ENCODE measurements at regions not wholly inside any gene's neighbourhood (a gene's known extent, or its start where the extent isn't known, plus 50 kb on each side); places are given as distances from the start of the nearest gene placed in this dataset.
"Not testable (repeated sequence)": the region's sequence is repeated elsewhere in the genome, so short reads cannot be mapped to it uniquely, and the experiment has no call there.

DNA sequence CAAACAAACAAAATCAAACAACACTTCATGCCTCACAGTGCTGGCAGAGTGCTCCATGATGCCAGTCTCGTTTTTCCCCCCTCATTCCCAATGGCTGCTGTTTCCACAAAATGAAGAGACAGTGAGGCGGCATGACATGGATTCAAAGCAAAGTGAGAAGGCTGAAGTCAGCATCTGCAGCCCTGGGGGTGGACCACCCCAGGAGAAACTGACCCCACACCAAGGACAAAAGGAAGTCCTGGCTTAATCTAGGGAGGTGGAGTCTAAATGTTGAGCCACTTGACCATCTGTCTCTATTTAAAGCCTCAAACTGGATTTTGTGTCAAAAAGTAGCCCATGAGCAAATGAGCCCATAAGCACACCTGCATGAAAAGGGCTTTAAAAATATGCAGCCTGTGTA lies 151.2 kb upstream of the RORA start:
- Mint-ChIP-seq H3K4me3 (no peak overlapping the region), H3K27ac (no peak overlapping the region), H3K9me3 (no peaks in the 10 kb centered on the region), H3K36me3 (ENCODE audit: insufficient read depth in 2 of 2) (no peaks in the 10 kb centered on the region), H3K27me3 (ENCODE audit: low read depth) (peaks cover 18% of the 10 kb centered on the region), H3K4me1 (ENCODE audit: low read depth) (no peaks in the 10 kb centered on the region)
- no peak for ATAC-seq (replicated peaks in 1 of 2)
- DNase-seq, result no peak

- no peaks in the 10 kb centered on the region for H3K9me3 Mint-ChIP-seq
- ATAC-seq (replicated peaks in 1 of 2), result no peak
- no peaks in the 10 kb centered on the region for H3K36me3 Mint-ChIP-seq (ENCODE audit: insufficient read depth in 2 of 2)
These were observed 149.9 kb upstream of the RORA start for GRCh38 chr15:61379005-61379404.

GRCh38 chr15:61376961-61377360 lies 147.9 kb upstream of the RORA start:
- Mint-ChIP-seq H3K9me3 (no peaks in the 10 kb centered on the region), H3K36me3 (ENCODE audit: insufficient read depth in 2 of 2) (no peaks in the 10 kb centered on the region), H3K27ac (no peak overlapping the region), H3K27me3 (ENCODE audit: low read depth) (peaks cover 32% of the 10 kb centered on the region), H3K4me1 (ENCODE audit: low read depth) (no peaks in the 10 kb centered on the region), H3K4me3 (no peak overlapping the region)
- no peak for ATAC-seq (replicated peaks in 1 of 2)
- DNase-seq, result no peak

More at GRCh38 chr15:61379005-61379404, 149.9 kb upstream of the RORA start:
- Mint-ChIP-seq H3K27ac (no peak overlapping the region), H3K4me3 (no peak overlapping the region), H3K27me3 (ENCODE audit: low read depth) (peaks cover 18% of the 10 kb centered on the region), H3K4me1 (ENCODE audit: low read depth) (no peaks in the 10 kb centered on the region)
- no peak for DNase-seq

- Mint-ChIP-seq H3K4me3 (no peak overlapping the region), H3K27ac (no peak overlapping the region), H3K9me3 (no peaks in the 10 kb centered on the region), H3K27me3 (ENCODE audit: low read depth) (peaks cover 32% of the 10 kb centered on the region), H3K36me3 (ENCODE audit: insufficient read depth in 2 of 2) (no peaks in the 10 kb centered on the region), H3K4me1 (ENCODE audit: low read depth) (no peaks in the 10 kb centered on the region)
- DNase-seq (no peak), ATAC-seq (replicated peaks in 1 of 2) (no peak)
These were observed 147.4 kb upstream of the RORA start for GRCh38 chr15:61376516-61376915.

DNA sequence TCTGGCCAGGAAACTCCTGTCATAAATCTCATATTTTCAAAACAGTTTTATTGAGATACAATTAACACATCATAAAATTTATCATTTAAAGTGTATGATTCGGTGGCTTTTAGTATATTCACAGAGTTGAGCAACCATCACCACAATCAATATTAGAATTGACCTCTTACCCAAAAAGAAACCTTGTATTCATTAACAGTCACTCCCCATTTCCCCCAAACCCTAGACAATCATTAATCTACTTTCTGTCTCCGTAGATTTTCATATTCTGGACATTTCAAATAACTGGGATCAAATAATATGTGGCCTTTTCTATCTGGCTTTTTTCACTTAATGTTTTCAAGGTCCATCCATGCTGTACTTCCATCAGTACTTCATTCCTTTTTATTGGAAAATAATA lies 145.7 kb upstream of the RORA start:
- H3K36me3 Mint-ChIP-seq (ENCODE audit: insufficient read depth in 2 of 2), result no peaks in the 10 kb centered on the region
- no peak for ATAC-seq (replicated peaks in 1 of 2)
- no peaks in the 10 kb centered on the region for H3K4me1 Mint-ChIP-seq (ENCODE audit: low read depth)

DNA sequence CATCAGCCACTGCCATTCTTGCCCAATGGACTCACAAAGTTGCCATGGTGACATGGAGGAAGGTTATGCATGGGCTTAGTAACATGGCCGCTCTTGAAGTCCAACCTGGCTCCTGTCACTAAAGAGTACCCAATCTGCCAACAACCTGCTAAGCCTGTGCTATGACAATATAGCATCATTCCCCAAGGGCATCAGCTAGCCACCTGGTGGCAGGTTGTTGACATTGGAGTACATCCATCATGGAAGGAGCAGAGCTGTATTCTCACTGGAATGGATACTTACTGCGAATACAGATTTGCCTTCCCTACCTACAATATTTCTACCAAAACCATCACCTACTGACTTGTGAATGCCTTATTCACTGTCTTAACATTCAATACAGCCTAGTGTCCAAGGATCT lies 138.9 kb upstream of the RORA start:
- Mint-ChIP-seq H3K4me1 (ENCODE audit: low read depth) (no peaks in the 10 kb centered on the region), H3K4me3 (no peak overlapping the region), H3K27me3 (ENCODE audit: low read depth) (peaks cover 28% of the 10 kb centered on the region), H3K27ac (no peak overlapping the region), H3K36me3 (ENCODE audit: insufficient read depth in 2 of 2) (no peaks in the 10 kb centered on the region), H3K9me3 (peaks cover 5 to 12% of the 10 kb centered on the region in 2 donors)
- no peak for ATAC-seq (replicated peaks in 1 of 2)
- DNase-seq, result no peak

More for the DNA sequence above, 145.7 kb upstream of the RORA start:
- no peak overlapping the region for H3K27ac Mint-ChIP-seq
- H3K27me3 Mint-ChIP-seq (ENCODE audit: low read depth), result peaks cover 41% of the 10 kb centered on the region
- no peak overlapping the region for H3K4me3 Mint-ChIP-seq
- peaks cover 0 to 3% of the 10 kb centered on the region in 2 donors for H3K9me3 Mint-ChIP-seq
- no peak for DNase-seq

DNA sequence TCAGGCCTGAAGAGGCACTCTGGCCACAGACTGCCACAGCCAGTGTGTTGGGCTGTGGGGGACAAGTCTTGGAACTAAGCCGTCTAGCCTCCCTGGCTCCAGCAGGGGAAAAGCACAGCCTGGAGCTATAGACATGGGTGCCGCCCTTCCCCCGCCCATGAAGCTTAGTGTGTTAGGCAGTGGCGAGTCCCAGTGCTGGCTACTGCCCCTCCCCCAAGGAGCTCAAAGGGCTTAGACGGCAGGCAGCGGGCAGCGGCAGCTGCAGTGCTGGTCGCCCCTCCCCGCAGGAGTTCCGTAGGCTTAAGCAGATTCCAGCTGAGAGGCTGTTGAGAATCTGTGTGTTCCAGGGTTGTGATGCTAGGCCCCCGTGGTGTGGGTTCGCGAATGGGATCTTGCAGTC lies 135.8 kb upstream of the RORA start:
- Mint-ChIP-seq H3K4me1 (ENCODE audit: low read depth) (no peaks in the 10 kb centered on the region), H3K27ac (no peak overlapping the region), H3K36me3 (ENCODE audit: insufficient read depth in 2 of 2) (peaks cover 0 to 2% of the 10 kb centered on the region in 2 donors), H3K9me3 (peaks cover 7 to 14% of the 10 kb centered on the region in 2 donors), H3K27me3 (ENCODE audit: low read depth) (peaks cover 13% of the 10 kb centered on the region), H3K4me3 (no peak overlapping the region)
- ATAC-seq (replicated peaks in 1 of 2) (no peak), DNase-seq (no peak)

GRCh38 chr15:61362912-61363311 lies 133.8 kb upstream of the RORA start:
- ATAC-seq (replicated peaks in 1 of 2); H3K36me3 Mint-ChIP-seq (ENCODE audit: insufficient read depth in 2 of 2); H3K27ac Mint-ChIP-seq; DNase-seq; H3K4me3 Mint-ChIP-seq; H3K4me1 Mint-ChIP-seq (ENCODE audit: low read depth): not testable (repeated sequence)
- H3K9me3 Mint-ChIP-seq, result peaks cover 7 to 14% of the 10 kb centered on the region in 2 donors
- H3K27me3 Mint-ChIP-seq (ENCODE audit: low read depth), result peaks cover 13% of the 10 kb centered on the region

DNA sequence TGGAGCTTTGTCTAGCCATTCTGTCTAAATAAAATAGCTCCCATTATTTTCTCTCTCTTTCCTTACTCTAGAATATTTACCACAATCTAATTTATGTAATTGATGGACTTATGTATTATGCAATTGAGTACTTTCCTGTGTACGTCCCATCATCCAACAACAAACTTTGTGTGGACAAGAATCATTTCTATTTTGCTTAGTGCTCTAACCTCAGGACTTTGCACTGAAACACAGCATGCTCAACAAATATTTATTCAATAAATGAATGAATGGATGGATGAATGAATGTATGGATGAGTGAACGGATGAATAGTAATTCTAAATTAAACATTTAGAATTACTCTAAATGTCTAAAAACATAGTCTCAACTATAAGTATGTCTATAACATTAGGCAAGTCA lies 115.2 kb upstream of the RORA start:
- Mint-ChIP-seq H3K4me3 (no peak overlapping the region), H3K36me3 (ENCODE audit: insufficient read depth in 2 of 2) (peaks cover 3 to 4% of the 10 kb centered on the region in 2 donors), H3K4me1 (ENCODE audit: low read depth) (no peaks in the 10 kb centered on the region), H3K27ac (no peak overlapping the region), H3K9me3 (peaks cover 0 to 3% of the 10 kb centered on the region in 2 donors), H3K27me3 (ENCODE audit: low read depth) (peaks cover 15% of the 10 kb centered on the region)
- DNase-seq (no peak), ATAC-seq (replicated peaks in 1 of 2) (no peak)

GRCh38 chr15:61342390-61342789 lies 113.3 kb upstream of the RORA start:
- Mint-ChIP-seq H3K4me3 (no peak overlapping the region), H3K27ac (no peak overlapping the region), H3K4me1 (ENCODE audit: low read depth) (no peaks in the 10 kb centered on the region), H3K9me3 (peaks cover 0 to 3% of the 10 kb centered on the region in 2 donors), H3K36me3 (ENCODE audit: insufficient read depth in 2 of 2) (peaks cover 3 to 4% of the 10 kb centered on the region in 2 donors), H3K27me3 (ENCODE audit: low read depth) (peaks cover 23% of the 10 kb centered on the region)
- no peak for ATAC-seq (replicated peaks in 1 of 2)
- no peak for DNase-seq

- peaks cover 23% of the 10 kb centered on the region for H3K27me3 Mint-ChIP-seq (ENCODE audit: low read depth)
- H3K9me3 Mint-ChIP-seq, result peaks cover 0 to 3% of the 10 kb centered on the region in 2 donors
- H3K4me3 Mint-ChIP-seq, result no peak overlapping the region
- H3K4me1 Mint-ChIP-seq (ENCODE audit: low read depth), result no peaks in the 10 kb centered on the region
- no peak overlapping the region for H3K27ac Mint-ChIP-seq
- H3K36me3 Mint-ChIP-seq (ENCODE audit: insufficient read depth in 2 of 2), result peaks cover 1 to 4% of the 10 kb centered on the region in 2 donors
- ATAC-seq (replicated peaks in 1 of 2) (no peak), DNase-seq (no peak)
These were observed 110.4 kb upstream of the RORA start for GRCh38 chr15:61339516-61339915.

DNA sequence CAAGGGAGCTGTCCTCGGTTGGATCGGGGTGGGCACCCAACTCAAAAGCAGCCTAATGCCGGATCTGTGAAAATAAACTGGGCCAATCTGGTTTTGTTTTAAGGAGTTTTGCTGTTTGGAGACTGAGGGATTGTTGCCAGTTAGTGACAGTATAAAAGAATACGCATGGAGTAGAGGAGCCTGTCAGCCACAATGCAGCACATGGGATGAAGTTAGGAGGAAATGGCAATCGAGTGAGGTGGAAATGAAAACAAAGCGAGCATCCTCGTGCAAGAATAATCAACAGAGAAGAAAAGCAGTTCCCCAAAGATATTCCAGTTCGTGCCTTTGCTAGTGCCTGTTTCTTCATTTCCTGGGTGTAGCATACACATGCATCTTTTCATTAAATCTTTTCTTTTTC lies 108.4 kb upstream of the RORA start:
- Mint-ChIP-seq H3K4me1 (ENCODE audit: low read depth) (no peaks in the 10 kb centered on the region), H3K27me3 (ENCODE audit: low read depth) (peaks cover 23% of the 10 kb centered on the region), H3K27ac (no peak overlapping the region), H3K4me3 (no peak overlapping the region), H3K36me3 (ENCODE audit: insufficient read depth in 2 of 2) (no peaks in the 10 kb centered on the region), H3K9me3 (no peaks in the 10 kb centered on the region)
- ATAC-seq (replicated peaks in 1 of 2) (no peak), DNase-seq (no peak)

DNA sequence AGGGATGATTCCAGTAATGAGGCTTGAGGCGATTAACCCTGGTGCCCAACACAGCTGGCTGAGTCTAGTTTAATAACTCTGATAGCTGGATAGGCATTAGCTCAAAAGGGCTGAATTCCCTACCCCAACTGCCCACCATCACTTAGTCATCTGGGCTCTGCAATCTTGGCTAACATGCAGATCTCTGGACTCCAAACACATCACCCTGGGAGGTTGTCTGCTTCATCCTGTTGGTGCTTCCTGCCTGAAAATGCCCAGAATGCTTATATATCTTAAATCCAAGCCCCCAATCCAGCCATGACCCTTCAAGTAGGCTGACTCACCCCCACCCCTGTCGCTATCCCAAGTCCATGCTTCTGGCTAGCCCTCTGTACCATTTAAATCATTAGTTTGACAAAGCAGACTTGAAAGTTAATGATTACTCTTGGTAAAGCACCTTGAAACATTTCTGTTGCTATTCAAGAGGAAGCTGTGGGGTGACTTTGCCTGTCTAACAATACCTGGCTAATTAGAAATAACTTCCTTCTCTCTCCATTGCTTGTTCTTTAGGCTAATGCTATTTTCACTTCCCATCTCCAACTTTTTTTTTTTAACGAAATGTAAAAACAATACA lies 107.0 kb upstream of the RORA start:
- no peak overlapping the region for H3K4me3 Mint-ChIP-seq
- no peaks in the 10 kb centered on the region for H3K36me3 Mint-ChIP-seq (ENCODE audit: insufficient read depth in 2 of 2)
- H3K27ac Mint-ChIP-seq, result no peak overlapping the region
- H3K4me1 Mint-ChIP-seq (ENCODE audit: low read depth), result no peaks in the 10 kb centered on the region
- H3K9me3 Mint-ChIP-seq, result no peaks in the 10 kb centered on the region
- DNase-seq, result no peak
- H3K27me3 Mint-ChIP-seq (ENCODE audit: low read depth), result peaks cover 23% of the 10 kb centered on the region
- ATAC-seq (replicated peaks in 1 of 2), result no peak

- peaks cover 16% of the 10 kb centered on the region for H3K27me3 Mint-ChIP-seq (ENCODE audit: low read depth)
- not testable (repeated sequence) for ATAC-seq (replicated peaks in 1 of 2); H3K36me3 Mint-ChIP-seq (ENCODE audit: insufficient read depth in 2 of 2); H3K9me3 Mint-ChIP-seq; H3K27ac Mint-ChIP-seq; H3K4me1 Mint-ChIP-seq (ENCODE audit: low read depth); DNase-seq; H3K4me3 Mint-ChIP-seq
These were observed 105.6 kb upstream of the RORA start for GRCh38 chr15:61334714-61335113.
